Vagina (tissue), 2 donors: ENCODE measurements at regions not wholly inside any gene's neighbourhood (a gene's known extent, or its start where the extent isn't known, plus 50 kb on each side); places are given as distances from the start of the nearest gene placed in this dataset.

Source experiments
- POLR2A ChIP-seq, 2 donors: fragments of 450-650 bp; IDR thresholded peaks; one replicate each; pipeline ENCODE4 v1.6.1; 2017; ENCODE audit warnings: antibody characterized with exemption in 2 of 2, mild to moderate bottlenecking in 2 of 2, moderate library complexity in 2 of 2
- TF ChIP-seq, protein P1 (sequence below), 3 experiments: fragments of 450-650 bp in 2 of 3; fragments of 200-600 bp in 1 of 3; sonication (generic) in 1 of 3; IDR thresholded peaks; one replicate each; pipeline ENCODE4 v1.5.1; 2017 to 2019; ENCODE audit warnings: antibody characterized with exemption in 3 of 3, mild to moderate bottlenecking in 2 of 3, moderate library complexity in 2 of 3

DNA sequence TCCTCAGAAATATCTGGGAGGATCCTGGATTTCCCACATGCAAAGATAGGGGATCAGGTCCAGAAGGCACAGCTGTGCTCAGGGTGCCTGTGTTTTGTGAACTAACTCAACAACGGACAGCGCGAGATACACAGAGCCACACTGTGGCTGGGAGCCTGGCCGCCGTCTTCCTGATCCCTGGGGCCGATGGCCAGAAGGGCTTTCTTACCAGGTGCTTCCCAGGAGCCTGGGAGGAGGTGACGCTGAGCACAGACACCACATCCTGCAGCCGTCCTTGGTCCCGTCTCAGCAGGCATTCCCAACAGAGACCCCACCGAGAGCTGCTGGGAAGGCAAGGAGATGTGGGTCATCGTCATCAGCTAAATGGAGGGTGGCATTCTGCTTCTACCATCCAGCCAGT lies 144.6 kb upstream of the AFDN start:
- TF ChIP-seq POLR2A (IDR thresholded peaks at IDR 0.05) = no peak
- TF ChIP-seq, protein P1, sequence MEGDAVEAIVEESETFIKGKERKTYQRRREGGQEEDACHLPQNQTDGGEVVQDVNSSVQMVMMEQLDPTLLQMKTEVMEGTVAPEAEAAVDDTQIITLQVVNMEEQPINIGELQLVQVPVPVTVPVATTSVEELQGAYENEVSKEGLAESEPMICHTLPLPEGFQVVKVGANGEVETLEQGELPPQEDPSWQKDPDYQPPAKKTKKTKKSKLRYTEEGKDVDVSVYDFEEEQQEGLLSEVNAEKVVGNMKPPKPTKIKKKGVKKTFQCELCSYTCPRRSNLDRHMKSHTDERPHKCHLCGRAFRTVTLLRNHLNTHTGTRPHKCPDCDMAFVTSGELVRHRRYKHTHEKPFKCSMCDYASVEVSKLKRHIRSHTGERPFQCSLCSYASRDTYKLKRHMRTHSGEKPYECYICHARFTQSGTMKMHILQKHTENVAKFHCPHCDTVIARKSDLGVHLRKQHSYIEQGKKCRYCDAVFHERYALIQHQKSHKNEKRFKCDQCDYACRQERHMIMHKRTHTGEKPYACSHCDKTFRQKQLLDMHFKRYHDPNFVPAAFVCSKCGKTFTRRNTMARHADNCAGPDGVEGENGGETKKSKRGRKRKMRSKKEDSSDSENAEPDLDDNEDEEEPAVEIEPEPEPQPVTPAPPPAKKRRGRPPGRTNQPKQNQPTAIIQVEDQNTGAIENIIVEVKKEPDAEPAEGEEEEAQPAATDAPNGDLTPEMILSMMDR (IDR thresholded peaks at IDR 0.05) = no peak
